HG02759 (cell line): ENCODE measurements at regions not wholly inside any gene's neighbourhood (a gene's known extent, or its start where the extent isn't known, plus 50 kb on each side); places are given as distances from the start of the nearest gene placed in this dataset.
A peak's percentile ranks its signal among the peaks of the same experiment; 100 is the strongest.
"Not testable (repeated sequence)": the region's sequence is repeated elsewhere in the genome, so short reads cannot be mapped to it uniquely, and the experiment has no call there.

ENCODE experiments used
- ATAC-seq: cut with Tn5 transposase; IDR thresholded peaks from one replicate; pipeline ENCODE4 v1.9.1; 2021; ENCODE audit warnings: mild to moderate bottlenecking, moderate library complexity; ENCODE audit not compliant: unreplicated experiment

DNA sequence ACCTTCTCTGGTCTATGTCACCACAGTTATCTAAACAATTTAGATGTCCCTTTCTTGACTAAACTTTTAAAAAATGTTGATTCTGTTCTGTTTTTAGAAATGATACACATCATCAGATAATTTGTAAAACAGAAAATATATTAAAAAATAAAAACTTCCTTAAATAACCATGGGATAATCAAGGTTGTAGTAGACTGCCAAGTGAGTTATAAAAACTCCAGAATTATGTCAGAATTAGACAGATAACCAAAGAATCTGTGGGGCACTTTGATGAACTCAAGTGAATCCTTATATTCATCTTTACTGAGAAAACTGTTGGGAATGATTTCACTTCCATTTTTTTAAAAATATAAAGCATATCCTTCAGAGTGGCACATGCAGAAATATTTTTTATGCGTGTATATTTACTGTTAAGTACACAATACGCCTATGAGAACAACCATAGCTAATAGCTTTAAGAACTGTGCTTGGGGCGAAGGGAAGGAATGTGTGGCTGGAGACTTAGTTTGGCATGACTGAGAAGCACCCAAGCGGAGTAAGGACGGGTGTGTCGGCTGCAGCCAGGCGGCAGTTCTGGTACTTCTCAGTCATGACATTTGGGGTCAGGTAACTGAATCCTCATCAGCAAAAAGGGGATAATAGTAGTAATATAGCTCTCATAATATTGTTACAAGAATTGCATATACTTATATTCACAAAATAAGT is 604.7 kb upstream of the CITED2 start:
- no peak for ATAC-seq

GRCh38 chr6:139977887-139978332 is 603.5 kb upstream of the CITED2 start:
- ATAC-seq = no peak

DNA sequence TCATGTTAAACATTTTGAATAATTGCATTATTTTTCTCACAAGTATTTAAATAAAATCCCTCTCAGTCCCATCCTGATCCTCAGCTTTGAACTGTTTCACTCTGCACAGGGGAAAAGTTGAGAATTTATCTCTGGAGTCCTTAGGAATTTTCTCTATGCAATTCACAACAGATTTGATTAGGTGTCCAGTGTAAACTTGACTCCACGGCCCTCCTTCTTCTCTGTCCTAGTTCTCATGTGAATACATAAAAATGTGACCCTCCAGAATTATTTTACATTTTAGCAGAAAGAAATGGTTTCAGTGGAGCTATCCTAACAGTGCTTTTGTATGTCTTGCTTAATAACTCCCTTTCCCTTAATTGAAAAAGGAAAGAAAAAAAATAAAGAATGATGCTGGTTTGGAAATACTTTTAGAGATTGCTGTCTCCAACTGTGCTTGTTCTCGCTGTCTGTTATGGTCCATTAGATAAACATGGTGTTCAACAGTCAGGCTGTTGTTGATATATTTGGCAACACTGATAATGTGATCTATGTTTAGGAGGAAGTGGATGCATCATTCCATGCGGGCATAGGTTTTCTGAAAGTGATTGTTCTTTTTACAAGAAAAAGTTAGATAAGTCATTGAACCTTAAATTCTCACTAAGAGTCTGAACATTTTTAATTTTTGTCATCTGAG is 599.4 kb upstream of the CITED2 start:
- ATAC-seq = no peak

GRCh38 chr6:139972116-139972515 is 597.7 kb upstream of the CITED2 start:
- no peak for ATAC-seq

- no peak for ATAC-seq
Observed at GRCh38 chr6:139970591-139970991, 596.1 kb upstream of the CITED2 start.

DNA sequence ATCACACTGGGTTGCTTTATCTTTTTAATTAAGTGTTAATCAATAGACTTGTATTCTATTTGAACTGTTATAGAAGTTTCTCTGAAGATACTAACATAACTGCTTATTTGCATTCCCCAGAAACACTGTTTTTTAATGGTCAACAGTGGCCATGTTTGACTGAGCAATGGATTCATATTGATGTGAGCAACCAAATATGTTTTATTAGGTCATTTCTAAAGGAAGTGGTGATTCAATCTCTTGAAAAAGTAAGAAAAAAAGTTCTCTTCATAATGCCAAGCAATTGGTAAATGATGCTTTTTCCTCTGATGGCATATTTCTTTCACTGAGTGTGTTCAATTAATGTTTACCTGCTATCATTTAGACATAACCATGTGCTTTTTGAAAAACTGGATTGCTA is 593.0 kb upstream of the CITED2 start:
- no peak for ATAC-seq

DNA sequence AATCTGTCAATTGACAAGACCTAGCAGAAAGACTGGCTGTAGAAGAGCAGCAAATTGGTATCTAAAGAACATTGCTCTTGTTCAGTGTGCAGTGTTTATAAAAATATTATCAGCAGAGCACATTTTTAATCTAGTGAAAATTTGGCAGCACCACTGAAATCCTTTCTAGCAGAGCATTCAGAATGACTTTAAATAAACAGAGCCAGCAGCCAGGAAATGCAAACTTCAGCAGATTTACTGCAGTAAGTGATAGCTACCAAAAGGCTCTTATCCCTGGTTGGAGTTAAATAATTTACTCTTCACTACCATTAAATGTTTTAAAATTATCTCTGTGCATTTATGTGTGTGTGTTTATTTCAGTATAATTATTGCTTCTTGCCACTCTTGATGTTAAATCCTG is 590.9 kb upstream of the CITED2 start:
- ATAC-seq = no peak

DNA sequence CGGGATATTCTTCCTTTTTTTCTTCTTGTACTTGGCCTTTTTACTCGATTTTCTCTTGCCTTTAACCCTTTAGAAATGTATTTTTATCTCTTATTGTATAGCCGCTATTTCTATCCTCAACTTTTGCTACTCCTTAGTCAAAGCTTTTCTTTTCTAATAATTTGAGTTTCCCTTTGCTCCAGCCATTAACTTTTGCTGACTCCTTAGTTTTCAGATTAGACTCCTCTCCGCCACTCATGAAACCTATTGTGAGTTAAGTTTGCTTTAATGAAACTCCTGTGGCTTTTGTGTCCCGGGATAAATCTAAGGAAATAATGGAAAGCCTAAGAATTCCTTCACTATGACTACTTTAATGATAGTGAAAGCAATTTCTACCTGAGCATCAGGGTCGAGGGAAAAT is 590.3 kb upstream of the CITED2 start:
- ATAC-seq = no peak

GRCh38 chr6:139962654-139963347 is 588.4 kb upstream of the CITED2 start:
- ATAC-seq = peak; percentile 55

DNA sequence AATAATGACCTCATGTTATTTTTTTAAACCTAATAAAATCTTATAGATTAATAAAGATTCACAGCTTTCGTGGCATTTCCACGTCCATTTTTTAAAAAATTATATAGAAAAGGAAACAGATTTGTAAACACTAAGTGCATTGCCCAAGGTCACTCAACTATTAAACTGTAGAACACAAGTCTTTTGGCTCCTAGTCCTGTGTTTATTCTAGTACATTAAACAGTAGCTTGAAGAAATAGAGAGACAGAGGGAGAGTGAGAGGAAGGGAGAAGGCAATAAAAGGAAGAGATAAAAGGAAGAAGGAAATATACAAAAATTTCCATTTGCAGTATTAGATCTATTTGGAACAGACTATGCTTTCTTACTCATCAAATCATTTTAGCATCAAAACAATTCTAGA is 586.7 kb upstream of the CITED2 start:
- ATAC-seq = no peak

GRCh38 chr6:139960671-139961070 is 586.2 kb upstream of the CITED2 start:
- ATAC-seq = no peak

- no peak for ATAC-seq
Observed at GRCh38 chr6:139955366-139956155, 581.1 kb upstream of the CITED2 start.

GRCh38 chr6:139954463-139955071 is 580.1 kb upstream of the CITED2 start:
- ATAC-seq = no peak

GRCh38 chr6:139953780-139954179 is 579.3 kb upstream of the CITED2 start:
- not testable (repeated sequence) for ATAC-seq

DNA sequence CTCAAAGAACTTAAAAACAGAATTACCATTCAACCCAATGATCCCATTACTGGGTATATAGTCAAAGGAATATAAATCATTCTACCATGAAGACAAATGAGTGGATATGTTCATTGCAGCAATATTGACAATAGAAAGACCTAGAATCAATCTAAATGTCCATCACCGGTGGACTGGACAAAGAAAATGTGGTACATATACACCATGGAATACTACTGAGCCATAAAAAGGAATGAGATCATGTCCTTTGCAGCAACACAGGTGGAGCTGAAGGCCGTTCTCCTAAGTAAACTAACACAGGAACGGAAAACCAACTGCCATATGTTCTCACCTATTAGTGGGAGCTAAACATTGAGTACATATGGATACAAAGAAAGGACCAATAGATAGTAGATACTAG is 576.7 kb upstream of the CITED2 start:
- ATAC-seq = no peak

GRCh38 chr6:139944976-139945375 is 570.5 kb upstream of the CITED2 start:
- ATAC-seq = no peak

GRCh38 chr6:139944131-139944530 is 569.7 kb upstream of the CITED2 start:
- no peak for ATAC-seq

- ATAC-seq = no peak
Observed at GRCh38 chr6:139943391-139943790, 568.9 kb upstream of the CITED2 start.

DNA sequence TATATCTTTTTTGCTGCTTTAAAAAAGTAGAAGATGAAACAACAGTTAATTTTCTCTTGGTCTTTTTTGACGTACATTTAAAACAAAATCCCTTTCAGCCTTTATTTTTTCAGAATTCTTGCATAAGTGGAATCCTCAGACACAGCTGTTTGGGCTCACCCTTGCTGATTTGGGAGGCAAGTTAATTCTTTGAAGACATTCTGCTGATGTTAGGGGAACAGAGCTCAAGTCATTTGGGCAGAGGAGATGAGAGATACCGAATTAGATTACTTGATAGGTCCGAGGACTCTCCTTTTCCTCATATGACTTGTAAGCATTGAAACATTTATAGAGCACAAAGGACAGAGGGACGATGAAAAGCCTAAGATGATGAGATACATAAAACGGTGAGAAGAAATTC is 567.9 kb upstream of the CITED2 start:
- no peak for ATAC-seq

GRCh38 chr6:139941826-139942225 is 567.4 kb upstream of the CITED2 start:
- no peak for ATAC-seq
